Stimulated activated memory B cell treated with anti-CD40 and anti-IgM and Interleukin-4, amounts not matched to agents 10 μg/mL and 1 μg/mL and 100 μg/mL, for 72 hours (primary cell): ENCODE measurements at regions not wholly inside any gene's neighbourhood (a gene's known extent, or its start where the extent isn't known, plus 50 kb on each side); places are given as distances from the start of the nearest gene placed in this dataset.
"Not testable (repeated sequence)": the region's sequence is repeated elsewhere in the genome, so short reads cannot be mapped to it uniquely, and the experiment has no call there.

Experiments used
- ATAC-seq: fragments of 150-1000 bp; cut with Tn5 transposase; 2 replicates; pipeline ENCODE4 v1.10.0; 2021
- H3K27ac Mint-ChIP-seq: one replicate; pipeline ENCODE4 v1.8.0; 2022; ENCODE audit warnings: mild to moderate bottlenecking, mixed read lengths
- H3K27me3 Mint-ChIP-seq: one replicate; pipeline ENCODE4 v1.8.0; 2022; ENCODE audit warnings: mixed read lengths
- H3K36me3 Mint-ChIP-seq: one replicate; pipeline ENCODE4 v1.8.0; 2022; ENCODE audit warnings: mixed read lengths
- H3K4me1 Mint-ChIP-seq: one replicate; pipeline ENCODE4 v1.8.0; 2022; ENCODE audit warnings: mixed read lengths
- H3K4me3 Mint-ChIP-seq: one replicate; pipeline ENCODE4 v1.8.0; 2022; ENCODE audit warnings: mild to moderate bottlenecking, moderate library complexity, mixed read lengths
- H3K9me3 Mint-ChIP-seq: one replicate; pipeline ENCODE4 v1.8.0; 2022; ENCODE audit warnings: mixed read lengths

DNA sequence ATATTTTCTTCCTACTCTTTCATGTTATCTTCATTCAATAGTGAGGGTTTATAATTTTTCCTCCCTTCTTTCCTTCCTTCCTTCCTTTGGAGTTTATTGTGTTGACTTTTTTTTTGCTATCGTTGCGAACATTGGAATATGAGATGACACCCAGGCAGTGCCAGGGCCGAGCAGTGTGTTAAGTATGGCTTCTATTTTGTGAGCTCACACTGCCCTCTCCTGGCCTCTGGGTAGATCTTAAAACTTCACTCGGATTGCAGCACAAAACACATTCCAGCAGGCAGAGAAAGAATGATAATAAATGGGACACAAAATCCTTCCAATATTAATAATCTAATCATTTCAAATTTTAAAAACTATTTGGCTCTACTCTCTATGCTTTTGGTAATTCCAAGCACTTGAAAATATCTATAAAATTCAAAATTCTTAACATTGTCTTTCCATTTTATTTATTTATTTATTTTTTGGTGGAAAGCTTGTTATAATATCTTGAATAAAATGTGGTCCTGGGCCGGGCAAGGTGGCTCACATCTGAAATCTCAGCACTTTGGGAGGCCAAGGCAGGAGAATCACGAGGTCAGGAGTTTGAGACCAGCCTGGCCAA lies 147.4 kb upstream of the OLIG3 start:
- ATAC-seq: peak; percentile 72
- no peak overlapping the region for H3K4me3 Mint-ChIP-seq
- no peaks in the 10 kb centered on the region for H3K36me3 Mint-ChIP-seq
- H3K4me1 Mint-ChIP-seq: peaks cover 6% of the 10 kb centered on the region
- H3K27me3 Mint-ChIP-seq: no peaks in the 10 kb centered on the region
- H3K9me3 Mint-ChIP-seq: no peaks in the 10 kb centered on the region
- H3K27ac Mint-ChIP-seq: no peak overlapping the region

DNA sequence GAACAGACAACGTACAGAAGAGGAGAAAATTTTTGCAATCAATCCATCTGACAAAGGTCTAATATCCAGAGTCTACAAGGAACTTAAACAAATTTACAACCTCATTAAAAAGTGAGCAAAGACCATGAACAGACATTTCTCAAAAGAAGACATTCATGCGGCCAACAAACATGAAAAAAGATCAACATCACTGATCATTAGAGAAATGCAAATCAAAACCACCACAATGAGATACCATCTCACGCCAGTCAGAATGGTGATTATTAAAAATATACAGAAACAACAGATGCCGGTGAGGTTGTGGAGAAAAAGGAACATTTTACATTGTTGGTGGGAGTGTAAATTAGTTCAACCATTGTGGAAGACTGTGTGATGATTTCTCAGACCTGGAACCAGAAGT lies 149.0 kb upstream of the OLIG3 start:
- H3K4me3 Mint-ChIP-seq, H3K36me3 Mint-ChIP-seq, ATAC-seq, H3K4me1 Mint-ChIP-seq, H3K9me3 Mint-ChIP-seq, H3K27ac Mint-ChIP-seq: not testable (repeated sequence)
- peaks cover 15% of the 10 kb centered on the region for H3K27me3 Mint-ChIP-seq

DNA sequence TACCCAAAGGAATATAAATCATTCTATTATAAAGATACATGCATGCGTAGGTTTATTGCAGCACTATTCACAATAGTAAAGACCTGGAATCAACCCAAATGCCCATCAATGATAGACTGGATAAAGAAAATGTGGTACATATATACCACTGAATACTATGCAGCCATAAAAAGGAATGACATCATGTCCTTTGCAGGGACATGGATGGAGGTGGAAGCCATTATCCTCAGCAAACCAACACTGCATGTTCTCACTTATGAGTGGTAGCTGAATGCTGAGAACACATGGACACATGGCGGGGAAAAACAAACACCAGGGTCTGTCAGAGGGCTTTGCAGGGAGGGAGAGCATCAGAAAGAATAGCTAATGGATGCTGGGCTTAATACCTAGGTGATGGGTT lies 149.4 kb upstream of the OLIG3 start:
- not testable (repeated sequence) for H3K4me1 Mint-ChIP-seq, H3K4me3 Mint-ChIP-seq, H3K27ac Mint-ChIP-seq, H3K9me3 Mint-ChIP-seq, ATAC-seq, H3K36me3 Mint-ChIP-seq
- peaks cover 19% of the 10 kb centered on the region for H3K27me3 Mint-ChIP-seq

DNA sequence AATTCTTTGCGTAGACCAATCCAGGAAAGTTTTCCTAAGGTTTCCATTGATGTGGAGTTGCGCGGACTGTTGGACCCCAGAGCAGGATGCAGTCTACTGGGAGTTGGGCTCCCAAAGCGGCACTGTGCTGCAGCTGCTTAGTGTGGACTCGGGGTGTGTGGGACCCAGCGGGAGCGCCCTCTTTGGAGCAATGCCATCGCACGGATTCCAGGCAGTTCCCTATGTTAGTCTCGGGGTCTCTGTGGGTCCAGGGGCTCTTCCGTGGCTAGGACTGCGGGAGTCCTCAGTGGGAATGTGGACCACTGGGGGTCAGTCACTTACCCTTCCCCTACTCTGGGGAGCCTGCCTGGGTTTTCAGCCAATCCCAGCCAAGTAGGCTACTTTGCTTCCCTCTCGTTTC lies 151.7 kb upstream of the OLIG3 start:
- H3K9me3 Mint-ChIP-seq: peaks cover 3% of the 10 kb centered on the region
- no peaks in the 10 kb centered on the region for H3K4me1 Mint-ChIP-seq
- no peaks in the 10 kb centered on the region for H3K36me3 Mint-ChIP-seq
- H3K27me3 Mint-ChIP-seq: peaks cover 20% of the 10 kb centered on the region
- no peak for ATAC-seq
- no peak overlapping the region for H3K4me3 Mint-ChIP-seq
- no peak overlapping the region for H3K27ac Mint-ChIP-seq

DNA sequence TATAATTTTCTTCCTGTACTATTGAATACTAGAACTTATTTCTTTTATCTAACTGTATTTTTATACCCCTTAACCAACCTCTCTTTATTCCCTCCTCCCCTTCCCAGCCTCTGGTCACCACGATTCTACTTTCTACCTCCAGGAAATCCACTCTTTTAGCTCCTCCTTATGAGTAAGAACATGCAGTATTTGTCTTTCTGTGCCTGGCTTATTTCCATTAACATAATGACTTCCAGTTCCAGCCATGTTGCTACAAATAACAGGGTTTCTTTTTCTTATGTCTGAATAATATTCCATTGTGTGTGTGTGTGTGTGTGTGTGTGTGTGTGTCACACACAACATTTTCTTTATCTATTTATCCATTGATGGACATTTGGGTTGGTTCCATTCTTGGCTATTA lies 152.3 kb upstream of the OLIG3 start:
- Mint-ChIP-seq H3K4me3 (no peak overlapping the region), H3K4me1 (no peaks in the 10 kb centered on the region), H3K27me3 (peaks cover 20% of the 10 kb centered on the region), H3K27ac (no peak overlapping the region), H3K9me3 (peaks cover 3% of the 10 kb centered on the region), H3K36me3 (no peaks in the 10 kb centered on the region)
- ATAC-seq: no peak

DNA sequence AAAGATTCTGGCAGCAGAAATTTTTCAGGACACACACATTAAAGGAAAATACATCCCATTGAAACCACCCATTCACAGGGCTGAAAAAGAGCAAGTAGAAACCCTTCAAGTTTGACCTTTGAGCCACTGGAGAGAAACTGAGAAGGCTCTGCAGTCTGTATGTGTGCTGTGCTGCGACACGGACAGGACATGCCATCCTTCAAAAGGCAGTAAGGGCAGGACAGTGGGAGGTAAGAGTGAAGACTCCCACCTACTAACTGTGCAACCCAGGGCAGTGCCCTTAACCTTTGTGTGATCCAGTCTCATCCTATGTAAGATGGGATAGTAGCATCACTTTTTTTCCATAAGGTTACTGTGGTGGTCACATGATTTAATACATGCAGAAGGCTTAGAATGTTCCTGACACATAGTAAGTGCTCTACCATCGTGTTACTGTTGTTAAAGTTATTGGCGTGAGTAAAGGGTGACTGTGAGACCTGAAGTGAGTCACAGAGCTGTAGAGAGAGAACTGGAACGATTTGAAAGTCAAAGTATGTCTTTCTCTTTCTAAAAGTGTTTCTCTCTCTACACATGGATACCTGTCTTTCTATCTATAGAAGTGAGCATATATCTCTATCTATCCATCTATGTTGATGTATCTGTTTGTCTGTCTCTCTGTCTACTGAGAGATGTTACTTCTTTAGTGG lies 153.7 kb upstream of the OLIG3 start:
- peaks cover 20% of the 10 kb centered on the region for H3K27me3 Mint-ChIP-seq
- no peak for ATAC-seq
- no peaks in the 10 kb centered on the region for H3K4me1 Mint-ChIP-seq
- peaks cover 3% of the 10 kb centered on the region for H3K9me3 Mint-ChIP-seq
- no peak overlapping the region for H3K4me3 Mint-ChIP-seq
- H3K27ac Mint-ChIP-seq: no peak overlapping the region
- H3K36me3 Mint-ChIP-seq: no peaks in the 10 kb centered on the region

DNA sequence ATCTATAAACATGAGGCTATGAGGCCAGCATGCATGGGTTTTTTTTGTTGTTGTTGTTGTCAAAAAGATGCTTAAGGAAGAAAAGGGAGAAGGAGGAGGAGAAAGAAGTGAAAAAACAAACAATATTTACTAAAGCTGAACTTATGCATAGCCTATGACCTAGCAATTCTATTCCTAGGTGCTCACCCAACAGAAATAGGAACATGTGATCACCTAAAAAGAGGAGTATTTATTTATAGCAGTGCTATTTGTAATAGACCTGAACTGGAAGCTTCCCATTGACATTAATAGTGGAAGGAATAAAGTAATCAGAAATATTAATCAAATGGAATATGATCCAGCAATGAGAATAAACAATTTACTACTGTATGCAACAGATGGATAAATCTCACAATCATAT lies 156.5 kb upstream of the OLIG3 start:
- Mint-ChIP-seq H3K36me3 (no peaks in the 10 kb centered on the region), H3K27me3 (peaks cover 20% of the 10 kb centered on the region), H3K9me3 (peaks cover 3% of the 10 kb centered on the region), H3K4me1 (no peaks in the 10 kb centered on the region), H3K27ac (no peak overlapping the region), H3K4me3 (no peak overlapping the region)
- no peak for ATAC-seq

DNA sequence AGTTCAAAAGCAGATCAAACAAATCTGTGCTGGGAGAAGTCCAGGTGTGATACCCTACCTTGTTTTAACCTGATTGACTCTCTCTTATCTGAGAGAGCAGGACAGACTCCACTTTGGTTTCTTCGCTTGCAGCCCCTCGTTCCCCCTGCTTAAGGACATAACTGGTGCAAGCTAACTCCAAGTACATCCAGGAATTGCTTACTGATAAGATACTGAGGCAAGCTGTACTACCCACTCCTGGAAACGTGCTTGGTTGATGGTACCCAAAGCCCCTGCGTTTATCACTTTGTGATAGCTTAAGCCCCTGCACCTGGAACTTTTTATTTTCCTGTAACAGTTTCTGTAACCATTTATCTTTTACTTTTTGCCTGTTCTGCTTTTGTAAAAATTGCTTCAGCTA lies 157.0 kb upstream of the OLIG3 start:
- Mint-ChIP-seq H3K36me3 (no peaks in the 10 kb centered on the region), H3K27ac (no peak overlapping the region), H3K4me1 (no peaks in the 10 kb centered on the region), H3K4me3 (no peak overlapping the region), H3K9me3 (peaks cover 3% of the 10 kb centered on the region), H3K27me3 (peaks cover 20% of the 10 kb centered on the region)
- no peak for ATAC-seq

DNA sequence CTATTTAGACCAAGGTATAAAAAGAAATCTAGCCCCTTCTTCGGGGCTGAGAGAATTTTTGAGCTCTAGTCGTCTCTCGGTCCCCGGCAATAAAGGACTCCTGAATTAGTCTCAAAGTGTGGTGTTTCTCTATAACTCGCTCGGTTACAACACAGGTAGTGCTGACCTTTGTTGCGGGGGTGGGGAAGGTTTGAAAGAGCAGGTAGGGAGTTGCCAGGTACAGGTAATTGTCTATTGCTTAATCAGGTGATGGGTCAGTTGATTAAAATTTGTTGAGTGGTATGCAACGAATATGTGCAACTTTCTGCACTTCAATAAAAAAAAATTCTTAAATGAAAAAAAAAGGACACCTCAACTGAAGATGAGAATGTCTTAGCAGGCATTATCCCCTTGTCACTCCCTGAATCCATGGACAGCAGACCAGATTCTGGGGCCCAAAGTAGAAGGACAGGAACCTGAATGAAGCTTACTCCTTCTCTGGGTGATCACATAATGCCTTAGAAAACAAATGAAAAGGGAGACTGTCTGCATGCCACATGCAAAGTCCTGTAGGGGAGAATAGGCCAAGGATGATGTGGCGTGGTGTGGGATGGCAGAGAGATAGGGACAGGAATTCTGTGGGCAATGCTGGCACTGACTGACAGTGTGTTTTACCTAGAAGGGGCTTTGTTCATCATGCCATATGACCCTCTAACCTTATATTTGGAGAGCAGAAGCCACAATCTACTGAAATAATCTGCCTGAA lies 157.6 kb upstream of the OLIG3 start:
- H3K4me1 Mint-ChIP-seq: no peaks in the 10 kb centered on the region
- ATAC-seq: no peak
- no peaks in the 10 kb centered on the region for H3K36me3 Mint-ChIP-seq
- H3K27ac Mint-ChIP-seq: no peak overlapping the region
- peaks cover 3% of the 10 kb centered on the region for H3K9me3 Mint-ChIP-seq
- peaks cover 20% of the 10 kb centered on the region for H3K27me3 Mint-ChIP-seq
- H3K4me3 Mint-ChIP-seq: no peak overlapping the region

DNA sequence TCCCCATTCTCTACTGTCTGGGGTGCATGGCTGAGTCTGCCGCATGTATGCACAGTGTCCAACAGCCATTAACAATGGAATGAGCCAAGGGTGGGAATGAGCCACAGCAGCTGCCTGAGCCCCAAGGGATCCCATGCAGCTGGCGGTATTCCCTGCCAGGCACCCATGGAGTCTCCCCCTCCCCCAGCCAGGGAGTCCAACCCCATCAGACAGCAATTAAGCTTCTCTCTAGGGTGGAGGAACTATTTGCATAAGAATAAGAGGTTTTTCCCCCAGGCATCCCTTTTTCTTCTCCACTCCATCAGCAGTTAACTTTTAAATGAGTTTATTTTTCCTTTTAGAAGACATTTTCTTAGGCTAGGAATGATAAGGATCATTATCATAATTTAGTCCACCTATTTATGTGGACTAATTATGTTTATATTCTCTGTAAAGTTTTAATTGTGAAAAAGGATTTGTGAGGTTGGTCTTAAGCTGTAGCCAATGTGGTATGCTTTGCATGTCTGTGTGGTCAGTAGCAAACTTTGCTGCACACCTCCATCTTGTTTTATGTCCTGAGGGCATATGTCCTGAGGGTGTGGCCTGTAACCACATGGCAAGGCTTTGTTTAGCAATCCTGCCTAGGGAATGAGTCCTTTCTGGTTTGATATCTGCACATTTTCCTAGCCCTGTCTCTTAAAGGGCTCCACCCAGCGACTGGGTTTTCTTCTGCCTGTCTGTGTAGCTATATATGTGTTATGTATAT lies 158.9 kb upstream of the OLIG3 start:
- Mint-ChIP-seq H3K9me3 (peaks cover 8% of the 10 kb centered on the region), H3K36me3 (peaks cover 8% of the 10 kb centered on the region), H3K27ac (no peak overlapping the region), H3K27me3 (peaks cover 15% of the 10 kb centered on the region), H3K4me1 (no peaks in the 10 kb centered on the region), H3K4me3 (no peak overlapping the region)
- ATAC-seq: no peak

DNA sequence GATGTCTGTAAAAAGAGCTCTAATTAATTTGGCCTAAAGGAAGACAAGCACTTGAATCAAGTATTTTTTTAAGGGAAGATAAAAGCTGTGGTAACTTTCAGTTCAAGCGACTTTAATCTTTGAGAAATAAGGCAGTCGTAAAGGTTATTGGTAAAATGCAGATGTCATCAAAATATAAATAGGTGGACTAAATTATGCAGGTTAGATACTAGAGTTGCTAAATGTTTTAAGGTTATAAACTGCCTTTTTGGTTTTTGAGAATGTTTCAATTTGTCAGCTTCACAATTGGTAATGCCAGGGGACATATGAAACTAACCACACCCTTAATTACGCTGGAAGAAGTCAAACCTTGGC lies 159.5 kb upstream of the OLIG3 start:
- Mint-ChIP-seq H3K27me3 (peaks cover 10% of the 10 kb centered on the region), H3K27ac (no peak overlapping the region), H3K36me3 (peaks cover 8% of the 10 kb centered on the region), H3K9me3 (peaks cover 8% of the 10 kb centered on the region), H3K4me3 (no peak overlapping the region), H3K4me1 (no peaks in the 10 kb centered on the region)
- ATAC-seq: no peak

DNA sequence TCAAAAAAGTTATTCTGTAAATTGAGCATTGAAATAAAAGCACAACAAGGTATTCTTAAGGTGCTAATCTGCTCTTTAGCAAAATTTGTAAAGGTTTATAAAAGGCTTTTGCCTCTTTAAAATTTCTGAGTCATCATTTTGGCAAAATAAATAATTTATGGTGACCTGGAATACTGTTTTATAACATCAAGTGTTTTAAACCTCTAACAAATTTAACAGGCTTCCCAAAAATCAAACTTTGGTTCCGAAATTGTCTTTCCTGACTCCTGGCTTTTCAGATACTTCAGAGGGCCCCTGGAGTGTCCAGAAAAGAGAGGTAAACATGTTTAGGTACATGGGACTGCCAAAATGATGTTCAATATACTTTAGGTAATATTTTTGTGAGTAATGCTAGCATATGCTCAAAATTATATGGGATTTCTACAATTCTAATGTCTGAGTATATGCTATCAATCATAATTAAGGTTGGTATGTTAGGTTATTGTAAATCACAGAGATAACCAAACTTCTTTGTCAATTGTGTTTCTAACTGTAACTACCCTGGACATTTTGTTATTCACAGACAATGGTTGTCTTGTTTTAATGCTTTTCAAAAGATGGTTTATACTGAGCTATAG lies 160.3 kb upstream of the OLIG3 start:
- peaks cover 9% of the 10 kb centered on the region for H3K27me3 Mint-ChIP-seq
- no peak for ATAC-seq
- H3K36me3 Mint-ChIP-seq: peaks cover 8% of the 10 kb centered on the region
- H3K27ac Mint-ChIP-seq: no peak overlapping the region
- no peaks in the 10 kb centered on the region for H3K4me1 Mint-ChIP-seq
- H3K4me3 Mint-ChIP-seq: no peak overlapping the region
- peaks cover 8% of the 10 kb centered on the region for H3K9me3 Mint-ChIP-seq

DNA sequence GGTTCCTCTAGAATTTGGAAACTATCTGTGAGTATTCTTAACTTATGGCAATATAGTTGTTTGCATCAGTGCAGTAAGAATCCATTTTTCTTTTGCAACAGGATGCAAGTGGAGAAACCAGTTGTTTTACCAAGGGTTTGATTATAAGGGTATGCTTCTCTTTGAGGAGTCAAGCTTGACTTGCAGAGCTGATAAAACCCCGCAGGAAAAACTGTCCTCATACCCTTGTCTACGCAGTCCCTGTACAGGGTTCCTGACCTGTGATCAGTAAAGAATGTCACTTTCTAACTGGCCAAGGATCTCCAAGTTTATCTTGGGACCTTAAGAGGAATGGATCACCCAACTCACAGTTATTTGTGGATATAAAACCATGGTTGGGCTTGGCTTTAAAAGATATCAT lies 161.1 kb upstream of the OLIG3 start:
- Mint-ChIP-seq H3K9me3 (peaks cover 7% of the 10 kb centered on the region), H3K4me1 (no peaks in the 10 kb centered on the region), H3K27me3 (peaks cover 9% of the 10 kb centered on the region), H3K4me3 (no peak overlapping the region), H3K36me3 (peaks cover 8% of the 10 kb centered on the region), H3K27ac (no peak overlapping the region)
- no peak for ATAC-seq

DNA sequence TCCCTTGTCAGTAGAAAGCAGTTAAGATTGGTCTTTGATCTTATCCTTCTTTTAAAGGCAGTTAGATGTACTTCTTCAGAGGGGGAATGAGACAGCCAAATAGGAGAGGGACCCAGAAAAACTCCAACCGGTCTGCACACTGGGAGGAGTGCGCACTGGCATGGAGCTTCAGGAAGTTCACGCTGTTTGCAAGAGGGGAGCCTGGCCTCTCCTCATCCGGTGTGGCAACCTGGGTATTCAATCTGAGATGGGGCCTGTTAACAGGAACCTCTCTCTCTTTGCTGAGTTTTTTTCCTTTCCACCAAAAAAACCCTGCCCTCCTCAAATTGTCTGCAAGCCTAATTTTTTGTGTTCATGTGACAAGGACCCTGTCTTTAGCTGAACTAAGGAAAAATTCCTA lies 162.5 kb upstream of the OLIG3 start:
- H3K9me3 Mint-ChIP-seq: peaks cover 4% of the 10 kb centered on the region
- H3K27ac Mint-ChIP-seq: no peak overlapping the region
- peaks cover 8% of the 10 kb centered on the region for H3K36me3 Mint-ChIP-seq
- ATAC-seq: no peak
- H3K4me1 Mint-ChIP-seq: no peaks in the 10 kb centered on the region
- H3K4me3 Mint-ChIP-seq: no peak overlapping the region
- peaks cover 9% of the 10 kb centered on the region for H3K27me3 Mint-ChIP-seq

DNA sequence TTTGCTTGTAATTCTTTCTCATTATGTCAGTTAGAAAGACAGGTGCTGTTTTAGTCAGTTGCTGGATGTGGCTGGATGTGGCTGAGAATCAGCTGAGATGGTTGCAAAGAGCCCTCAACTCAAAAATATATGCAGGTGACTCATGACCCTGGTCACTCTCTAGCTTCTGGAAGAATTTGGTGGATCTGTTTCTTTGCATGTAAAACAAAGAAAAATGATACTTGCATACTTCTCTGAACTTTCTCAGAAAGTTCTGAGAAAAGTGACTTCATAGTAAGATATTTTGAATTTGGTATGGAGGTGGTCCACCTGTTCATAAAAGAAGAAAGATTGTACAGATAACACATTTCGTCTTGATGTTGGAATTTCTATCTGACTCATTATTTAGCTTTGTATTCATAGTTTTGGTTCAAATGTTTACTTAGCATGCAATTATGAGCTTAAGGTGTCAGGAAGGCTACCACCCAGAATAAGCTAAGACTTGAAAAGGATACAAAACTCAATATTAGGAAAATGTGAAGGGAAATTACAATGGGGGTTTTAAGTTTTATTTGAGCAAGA lies 163.2 kb upstream of the OLIG3 start:
- Mint-ChIP-seq H3K9me3 (peaks cover 4% of the 10 kb centered on the region), H3K27ac (no peak overlapping the region), H3K4me3 (no peak overlapping the region), H3K4me1 (no peaks in the 10 kb centered on the region), H3K36me3 (peaks cover 8% of the 10 kb centered on the region), H3K27me3 (peaks cover 9% of the 10 kb centered on the region)
- ATAC-seq: no peak
